ENCODE measurements at regions not wholly inside any gene's neighbourhood (a gene's known extent, or its start where the extent isn't known, plus 50 kb on each side); places are given as distances from the start of the nearest gene placed in this dataset.

GRCh38 chr18:66695281-66695680 lies 91.4 kb upstream of the CDH19 start:
- Histone ChIP-seq H3K9me3 (ENCODE audit: insufficient read depth in 2 of 2, low read depth in 1 of 2, low read length in 1 of 2) (0 out of 4 replicates have a peak, but pooled peaks cover 0 to 5% of the 10 kb centered on the region in 2 experiments), H2AFZ (ENCODE audit: low read length) (no peak overlapping the region), H3K4me3 (ENCODE audit: extremely low read depth in 1 of 4, insufficient read depth in 2 of 4, low read depth in 3 of 4, low read length in 4 of 4) (no peak overlapping the region), H2AK5ac (ENCODE audit: low read depth, low read length) (no peak overlapping the region), H3K79me1 (ENCODE audit: low read depth, low read length) (no peaks in the 10 kb centered on the region), H3K27me3 (replicated peaks in 1 of 4; ENCODE audit: control insufficient read depth in 3 of 4, extremely low read depth in 1 of 4, insufficient read depth in 3 of 4, low read length in 3 of 4) (no peaks in the 10 kb centered on the region), H2BK5ac (ENCODE audit: low read depth, low read length) (no peak overlapping the region), H3K27ac (ENCODE audit: low read depth, low read length) (no peak overlapping the region), H3K4me1 (replicated peaks in 1 of 4; ENCODE audit: control insufficient read depth in 3 of 4, insufficient read depth in 4 of 4, low read length in 3 of 4) (no peaks in the 10 kb centered on the region), H4K91ac (replicated peaks; ENCODE audit: insufficient read length, low read length) (no peak overlapping the region), H3K18ac (ENCODE audit: extremely low read depth, low read length) (no peak overlapping the region), H2BK20ac (ENCODE audit: low read length) (no peak overlapping the region), H3K36me3 (ENCODE audit: control insufficient read depth in 2 of 4, insufficient read depth in 4 of 4, low read length in 3 of 4) (no peaks in the 10 kb centered on the region), H4K5ac (ENCODE audit: insufficient read length, low read depth, low read length) (no peak overlapping the region), H2BK15ac (ENCODE audit: low read length) (no peak overlapping the region), H3K79me2 (ENCODE audit: control insufficient read depth in 1 of 2, insufficient read depth in 2 of 2, low read length in 2 of 2) (no peaks in the 10 kb centered on the region), H2BK120ac (replicated peaks; ENCODE audit: low read depth, low read length) (no peak overlapping the region), H3K4me2 (ENCODE audit: insufficient read depth in 1 of 2, low read depth in 2 of 2, low read length in 2 of 2) (no peak overlapping the region), H3K14ac (ENCODE audit: insufficient read length) (no peak overlapping the region), H2BK12ac (ENCODE audit: low read depth, low read length) (no peak overlapping the region), H3K23me2 (ENCODE audit: low read depth, low read length) (no peaks in the 10 kb centered on the region), H3K56ac (replicated peaks; ENCODE audit: insufficient read length, low read depth, low read length) (no peak overlapping the region), H4K8ac (ENCODE audit: extremely low read depth, insufficient read depth, low read length) (no peak overlapping the region), H3K23ac (ENCODE audit: insufficient read length) (no peak overlapping the region), H4K20me1 (replicated peaks in 1 of 2; ENCODE audit: control insufficient read depth in 1 of 2, insufficient read depth in 2 of 2, low read length in 2 of 2) (no peaks in the 10 kb centered on the region), H3K9ac (replicated peaks in 1 of 4; ENCODE audit: extremely low read depth in 1 of 4, low read depth in 3 of 4, low read length in 3 of 4) (no peak overlapping the region), H3K4ac (replicated peaks; ENCODE audit: insufficient read length, low read depth, low read length) (no peak overlapping the region)
- DNase-seq (ENCODE audit: low read depth in 1 of 2, low spot score in 2 of 2) = no peak
- no peak for FAIRE-seq
- ChIA-PET CTCF (ENCODE audit: partially characterized antibody) (interaction anchor here (1.9 kb wide), 1 partner anchor 12 kb away, joined by 5 read pairs; no protein-coding TSS in a partner anchor), POLR2A (ENCODE audit: partially characterized antibody) (no interaction called here)
- TF ChIP-seq SP1 (IDR thresholded peaks at IDR 0.05; ENCODE audit: low read depth, low read length) = no peak
- TF ChIP-seq GABPA (IDR thresholded peaks at IDR 0.05; ENCODE audit: borderline replicate concordance, insufficient read depth, low read length) = no peak
- no peak for TF ChIP-seq MAFK (IDR thresholded peaks at IDR 0.05; ENCODE audit: low read depth, low read length)

All from H1 (cell line).